Retinal pigment epithelial cell (primary cell): ENCODE measurements at regions not wholly inside any gene's neighbourhood (a gene's known extent, or its start where the extent isn't known, plus 50 kb on each side); places are given as distances from the start of the nearest gene placed in this dataset.

Experiments
- DNase-seq: peaks from one replicate; pipeline ENCODE4 v3.0.0-alpha.2; 2010; ENCODE audit warnings: low read depth
- H3K4me3 ChIP-seq: 2 replicates; pipeline ENCODE4 v1.5.1; 2011; ENCODE audit warnings: mild to moderate bottlenecking, low read length, control low read depth, moderate library complexity
- CTCF ChIP-seq: conservative IDR thresholded peaks from 2 replicates; pipeline ENCODE4 v1.5.1; 2011; ENCODE audit warnings: low read depth, low read length, control low read depth, inconsistent platforms

- H3K4me3 ChIP-seq: no peak overlapping the region
- TF ChIP-seq CTCF: no peak
- DNase-seq: no peak
Observed at GRCh38 chr1:99540744-99541143, 105.2 kb upstream of the PALMD start.

- no peak overlapping the region for H3K4me3 ChIP-seq
- no peak for DNase-seq
Observed at GRCh38 chr1:99544328-99544727, 101.6 kb upstream of the PALMD start.

GRCh38 chr1:99546432-99547416 lies 99.2 kb upstream of the PALMD start:
- no peak for TF ChIP-seq CTCF
- no peak for DNase-seq
- H3K4me3 ChIP-seq: no peak overlapping the region

More at GRCh38 chr1:99544328-99544727, 101.6 kb upstream of the PALMD start:
- TF ChIP-seq CTCF: no peak

- TF ChIP-seq CTCF: no peak
- DNase-seq: peak; percentile 86
- H3K4me3 ChIP-seq: no peak overlapping the region
Observed at GRCh38 chr1:99548943-99549605, 96.8 kb upstream of the PALMD start.

GRCh38 chr1:99550198-99550597 lies 95.7 kb upstream of the PALMD start:
- no peak for TF ChIP-seq CTCF
- DNase-seq: peak; percentile 34
- no peak overlapping the region for H3K4me3 ChIP-seq

- TF ChIP-seq CTCF: no peak
- no peak overlapping the region for H3K4me3 ChIP-seq
- DNase-seq: no peak
Observed at GRCh38 chr1:99551812-99552614, 93.9 kb upstream of the PALMD start.
